ENCODE measurements at regions not wholly inside any gene's neighbourhood (a gene's known extent, or its start where the extent isn't known, plus 50 kb on each side); places are given as distances from the start of the nearest gene placed in this dataset.

DNA sequence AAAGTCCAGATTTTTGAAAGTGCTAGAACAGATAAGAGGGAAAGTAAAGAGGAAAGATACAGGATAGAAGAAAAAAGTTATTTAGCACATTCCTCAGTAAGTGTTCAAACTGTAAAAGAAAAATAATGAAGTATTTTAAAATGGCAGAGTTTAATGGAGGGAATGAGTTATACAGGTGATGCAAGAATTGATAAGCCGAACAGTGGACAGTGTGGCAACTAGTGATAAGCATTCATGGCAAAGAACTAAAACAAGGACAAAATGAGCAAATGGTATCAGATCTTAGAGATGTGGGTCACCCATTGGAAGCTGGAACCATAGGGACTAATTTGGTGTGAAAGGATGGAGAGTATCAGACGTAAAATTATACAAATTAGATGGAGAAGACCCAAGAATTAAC is 622.9 kb upstream of the SGO1 start:
- no peak for DNase-seq (ENCODE audit: low read depth in 2 of 2)
- no peaks in the 10 kb centered on the region for H3K9me3 ChIP-seq (ENCODE audit: control insufficient read depth, insufficient read depth, low read depth, low read length)
- no peak overlapping the region for H3K4me2 ChIP-seq (ENCODE audit: extremely low read depth, insufficient read depth, low read length)
- no peaks in the 10 kb centered on the region for H3K27me3 ChIP-seq (ENCODE audit: control insufficient read depth, insufficient read depth, low read length)
- no peaks in the 10 kb centered on the region for H3K4me1 ChIP-seq (ENCODE audit: control insufficient read depth, extremely low read depth, insufficient read depth, low read length)
- H3K9ac ChIP-seq (ENCODE audit: insufficient read depth, low read length): no peak overlapping the region
- H2AFZ ChIP-seq (ENCODE audit: low read length): no peak overlapping the region
- H3K79me2 ChIP-seq (ENCODE audit: control insufficient read depth, insufficient read depth, low read length): no peaks in the 10 kb centered on the region
- no peak overlapping the region for H3K4me3 ChIP-seq (replicated peaks in 1 of 4; ENCODE audit: control extremely low read depth in 1 of 4, insufficient read depth in 1 of 4, low read depth in 3 of 4, low read length in 4 of 4)
- no peaks in the 10 kb centered on the region for H3K36me3 ChIP-seq (ENCODE audit: control insufficient read depth, insufficient read depth, low read length)
- no peak overlapping the region for H3K27ac ChIP-seq (ENCODE audit: insufficient read depth, low read length)
- no peaks in the 10 kb centered on the region for H4K20me1 ChIP-seq (ENCODE audit: control insufficient read depth, extremely low read depth, insufficient read depth, low read length)
- TF ChIP-seq, protein P1, sequence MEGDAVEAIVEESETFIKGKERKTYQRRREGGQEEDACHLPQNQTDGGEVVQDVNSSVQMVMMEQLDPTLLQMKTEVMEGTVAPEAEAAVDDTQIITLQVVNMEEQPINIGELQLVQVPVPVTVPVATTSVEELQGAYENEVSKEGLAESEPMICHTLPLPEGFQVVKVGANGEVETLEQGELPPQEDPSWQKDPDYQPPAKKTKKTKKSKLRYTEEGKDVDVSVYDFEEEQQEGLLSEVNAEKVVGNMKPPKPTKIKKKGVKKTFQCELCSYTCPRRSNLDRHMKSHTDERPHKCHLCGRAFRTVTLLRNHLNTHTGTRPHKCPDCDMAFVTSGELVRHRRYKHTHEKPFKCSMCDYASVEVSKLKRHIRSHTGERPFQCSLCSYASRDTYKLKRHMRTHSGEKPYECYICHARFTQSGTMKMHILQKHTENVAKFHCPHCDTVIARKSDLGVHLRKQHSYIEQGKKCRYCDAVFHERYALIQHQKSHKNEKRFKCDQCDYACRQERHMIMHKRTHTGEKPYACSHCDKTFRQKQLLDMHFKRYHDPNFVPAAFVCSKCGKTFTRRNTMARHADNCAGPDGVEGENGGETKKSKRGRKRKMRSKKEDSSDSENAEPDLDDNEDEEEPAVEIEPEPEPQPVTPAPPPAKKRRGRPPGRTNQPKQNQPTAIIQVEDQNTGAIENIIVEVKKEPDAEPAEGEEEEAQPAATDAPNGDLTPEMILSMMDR (conservative IDR thresholded peaks at IDR 0.05 in 1 of 2, IDR thresholded peaks at IDR 0.05 in 1 of 2; ENCODE audit: low read depth in 1 of 2, low read length in 2 of 2): no peak
- TF ChIP-seq EZH2 (IDR thresholded peaks at IDR 0.05; ENCODE audit: low read length, missing control alignments): no peak

GRCh38 chr3:20798666-20799065 is 612.7 kb upstream of the SGO1 start:
- Histone ChIP-seq H3K79me2 (ENCODE audit: control insufficient read depth, insufficient read depth, low read length) (no peaks in the 10 kb centered on the region), H4K20me1 (ENCODE audit: control insufficient read depth, extremely low read depth, insufficient read depth, low read length) (no peaks in the 10 kb centered on the region), H3K4me2 (ENCODE audit: extremely low read depth, insufficient read depth, low read length) (no peak overlapping the region), H3K9ac (ENCODE audit: insufficient read depth, low read length) (no peak overlapping the region), H3K9me3 (ENCODE audit: control insufficient read depth, insufficient read depth, low read depth, low read length) (no peaks in the 10 kb centered on the region), H3K4me3 (replicated peaks in 1 of 4; ENCODE audit: control extremely low read depth in 1 of 4, insufficient read depth in 1 of 4, low read depth in 3 of 4, low read length in 4 of 4) (no peak overlapping the region), H2AFZ (ENCODE audit: low read length) (no peak overlapping the region), H3K27ac (ENCODE audit: insufficient read depth, low read length) (no peak overlapping the region), H3K4me1 (ENCODE audit: control insufficient read depth, extremely low read depth, insufficient read depth, low read length) (no peaks in the 10 kb centered on the region), H3K27me3 (ENCODE audit: control insufficient read depth, insufficient read depth, low read length) (no peaks in the 10 kb centered on the region), H3K36me3 (ENCODE audit: control insufficient read depth, insufficient read depth, low read length) (no peaks in the 10 kb centered on the region)
- TF ChIP-seq, protein P1 (conservative IDR thresholded peaks at IDR 0.05 in 1 of 2, IDR thresholded peaks at IDR 0.05 in 1 of 2; ENCODE audit: low read depth in 1 of 2, low read length in 2 of 2): no peak
- no peak for TF ChIP-seq EZH2 (IDR thresholded peaks at IDR 0.05; ENCODE audit: low read length, missing control alignments)
- peak in 1 of 2 donors; percentile 4 for DNase-seq (ENCODE audit: low read depth in 2 of 2)

- TF ChIP-seq, protein P1 (conservative IDR thresholded peaks at IDR 0.05 in 1 of 2, IDR thresholded peaks at IDR 0.05 in 1 of 2; ENCODE audit: low read depth in 1 of 2, low read length in 2 of 2): no peak
- TF ChIP-seq EZH2 (IDR thresholded peaks at IDR 0.05; ENCODE audit: low read length, missing control alignments): no peak
- Histone ChIP-seq H3K4me1 (ENCODE audit: control insufficient read depth, extremely low read depth, insufficient read depth, low read length) (no peaks in the 10 kb centered on the region), H3K36me3 (ENCODE audit: control insufficient read depth, insufficient read depth, low read length) (no peaks in the 10 kb centered on the region), H2AFZ (ENCODE audit: low read length) (no peak overlapping the region), H3K4me2 (ENCODE audit: extremely low read depth, insufficient read depth, low read length) (no peak overlapping the region), H3K79me2 (ENCODE audit: control insufficient read depth, insufficient read depth, low read length) (no peaks in the 10 kb centered on the region), H3K27me3 (ENCODE audit: control insufficient read depth, insufficient read depth, low read length) (no peaks in the 10 kb centered on the region), H4K20me1 (ENCODE audit: control insufficient read depth, extremely low read depth, insufficient read depth, low read length) (no peaks in the 10 kb centered on the region), H3K9ac (ENCODE audit: insufficient read depth, low read length) (no peak overlapping the region), H3K9me3 (ENCODE audit: control insufficient read depth, insufficient read depth, low read depth, low read length) (no peaks in the 10 kb centered on the region), H3K27ac (ENCODE audit: insufficient read depth, low read length) (no peak overlapping the region), H3K4me3 (replicated peaks in 1 of 4; ENCODE audit: control extremely low read depth in 1 of 4, insufficient read depth in 1 of 4, low read depth in 3 of 4, low read length in 4 of 4) (no peak overlapping the region)
- no peak for DNase-seq (ENCODE audit: low read depth in 2 of 2)
Observed at GRCh38 chr3:20787005-20787404, 601.0 kb upstream of the SGO1 start.

Data from fibroblast of lung (primary cell).